ENCODE measurements at regions not wholly inside any gene's neighbourhood (a gene's known extent, or its start where the extent isn't known, plus 50 kb on each side); places are given as distances from the start of the nearest gene placed in this dataset.
"Not testable (repeated sequence)": the region's sequence is repeated elsewhere in the genome, so short reads cannot be mapped to it uniquely, and the experiment has no call there.

DNA sequence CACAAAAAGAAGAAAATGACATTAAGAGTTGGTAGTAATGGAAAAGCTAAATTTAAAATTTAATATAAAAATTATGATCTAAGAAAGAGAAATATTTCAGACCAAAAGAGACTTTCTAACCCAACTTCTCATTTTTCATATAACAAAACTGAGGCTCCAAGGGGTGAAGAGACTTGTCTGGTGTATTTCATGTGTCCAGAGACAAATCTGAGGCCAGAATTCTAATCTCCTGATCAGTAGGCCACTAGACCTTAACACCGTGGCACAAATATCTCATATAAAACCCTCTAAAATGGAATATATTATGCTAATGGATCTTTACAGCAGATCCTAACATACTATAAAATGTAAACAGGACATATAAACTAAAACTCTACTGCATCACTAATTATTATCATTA lies 275.7 kb upstream of the SLC16A7 start:
- DNase-seq = no peak
- H3K27ac ChIP-seq = no peak overlapping the region
- no peaks in the 10 kb centered on the region for H3K9me3 ChIP-seq
- intact Hi-C loops (cut with DNase I) = no loop called here
- no peaks in the 10 kb centered on the region for H3K27me3 ChIP-seq
- no peak overlapping the region for H3K4me3 ChIP-seq
- WGBS, 3 donors = 76 to 93% (median 82%) methylated on average over 1 of the region's 1 CpG
- no peaks in the 10 kb centered on the region for H3K36me3 ChIP-seq
- TF ChIP-seq POLR2A (IDR thresholded peaks at IDR 0.05) = no peak
- TF ChIP-seq EP300 (IDR thresholded peaks at IDR 0.05) = no peak
- TF ChIP-seq, protein P1, sequence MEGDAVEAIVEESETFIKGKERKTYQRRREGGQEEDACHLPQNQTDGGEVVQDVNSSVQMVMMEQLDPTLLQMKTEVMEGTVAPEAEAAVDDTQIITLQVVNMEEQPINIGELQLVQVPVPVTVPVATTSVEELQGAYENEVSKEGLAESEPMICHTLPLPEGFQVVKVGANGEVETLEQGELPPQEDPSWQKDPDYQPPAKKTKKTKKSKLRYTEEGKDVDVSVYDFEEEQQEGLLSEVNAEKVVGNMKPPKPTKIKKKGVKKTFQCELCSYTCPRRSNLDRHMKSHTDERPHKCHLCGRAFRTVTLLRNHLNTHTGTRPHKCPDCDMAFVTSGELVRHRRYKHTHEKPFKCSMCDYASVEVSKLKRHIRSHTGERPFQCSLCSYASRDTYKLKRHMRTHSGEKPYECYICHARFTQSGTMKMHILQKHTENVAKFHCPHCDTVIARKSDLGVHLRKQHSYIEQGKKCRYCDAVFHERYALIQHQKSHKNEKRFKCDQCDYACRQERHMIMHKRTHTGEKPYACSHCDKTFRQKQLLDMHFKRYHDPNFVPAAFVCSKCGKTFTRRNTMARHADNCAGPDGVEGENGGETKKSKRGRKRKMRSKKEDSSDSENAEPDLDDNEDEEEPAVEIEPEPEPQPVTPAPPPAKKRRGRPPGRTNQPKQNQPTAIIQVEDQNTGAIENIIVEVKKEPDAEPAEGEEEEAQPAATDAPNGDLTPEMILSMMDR (IDR thresholded peaks at IDR 0.05) = no peak
- no peaks in the 10 kb centered on the region for H3K4me1 ChIP-seq (ENCODE audit: insufficient read depth)

DNA sequence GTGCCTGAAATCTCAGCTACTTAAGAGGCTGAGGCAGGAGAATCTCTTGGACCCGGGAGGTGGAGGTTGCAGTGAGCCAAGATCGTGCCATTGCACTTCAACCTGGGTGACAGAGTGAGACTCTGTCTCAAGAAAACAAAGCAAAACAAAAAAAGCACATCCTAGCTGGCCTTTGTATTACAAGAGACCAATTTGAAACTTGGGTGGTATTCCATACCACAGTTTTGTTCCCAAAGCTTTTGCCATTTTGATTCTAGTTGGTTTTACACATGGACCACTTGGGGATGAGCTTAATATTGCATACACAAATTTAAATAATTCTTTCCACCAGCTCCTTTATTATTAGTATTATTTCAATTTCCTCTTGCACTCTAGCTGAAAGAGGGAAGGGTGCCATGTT lies 276.9 kb upstream of the SLC16A7 start:
- Histone ChIP-seq H3K9me3 (no peaks in the 10 kb centered on the region), H3K36me3 (no peaks in the 10 kb centered on the region), H3K4me3 (no peak overlapping the region), H3K27me3 (no peaks in the 10 kb centered on the region), H3K4me1 (ENCODE audit: insufficient read depth) (no peaks in the 10 kb centered on the region), H3K27ac (no peak overlapping the region)
- 90 to 94% (median 92%) methylated on average over 2 of the region's 2 CpGs for WGBS, 3 donors
- DNase-seq = no peak
- intact Hi-C loops (cut with DNase I) = no loop called here
- TF ChIP-seq POLR2A (IDR thresholded peaks at IDR 0.05) = no peak
- TF ChIP-seq, protein P1 (IDR thresholded peaks at IDR 0.05) = no peak
- TF ChIP-seq EP300 (IDR thresholded peaks at IDR 0.05) = no peak

DNA sequence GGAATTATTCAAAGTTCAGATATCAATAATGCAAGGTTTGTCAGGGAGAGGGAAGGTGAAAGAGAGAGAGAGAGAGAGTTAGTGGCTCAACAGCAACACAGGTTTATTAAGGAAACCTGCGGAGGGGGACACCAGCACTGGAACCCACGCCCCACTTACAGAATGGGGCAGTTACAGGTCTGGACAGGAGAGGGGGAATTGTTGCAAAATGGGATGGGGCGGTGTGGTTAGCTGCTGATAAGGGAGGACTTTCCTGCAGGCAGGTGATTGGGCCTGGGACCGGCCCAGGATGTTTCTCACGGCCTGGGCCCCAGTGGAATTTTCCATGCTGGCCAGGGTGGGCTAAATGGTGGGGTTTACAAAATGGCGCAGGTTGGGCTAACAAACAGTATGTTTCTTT lies 278.2 kb upstream of the SLC16A7 start:
- H3K4me3 ChIP-seq = no peak overlapping the region
- H3K4me1 ChIP-seq (ENCODE audit: insufficient read depth) = no peaks in the 10 kb centered on the region
- no peaks in the 10 kb centered on the region for H3K36me3 ChIP-seq
- H3K27ac ChIP-seq = no peak overlapping the region
- 87 to 93% (median 89%) methylated on average over 6 of the region's 6 CpGs for WGBS, 3 donors
- intact Hi-C loops (cut with DNase I) = no loop called here
- H3K27me3 ChIP-seq = no peaks in the 10 kb centered on the region
- no peak for DNase-seq
- TF ChIP-seq, protein P1 (IDR thresholded peaks at IDR 0.05) = no peak
- no peak for TF ChIP-seq POLR2A (IDR thresholded peaks at IDR 0.05)
- TF ChIP-seq EP300 (IDR thresholded peaks at IDR 0.05) = no peak
- no peaks in the 10 kb centered on the region for H3K9me3 ChIP-seq

DNA sequence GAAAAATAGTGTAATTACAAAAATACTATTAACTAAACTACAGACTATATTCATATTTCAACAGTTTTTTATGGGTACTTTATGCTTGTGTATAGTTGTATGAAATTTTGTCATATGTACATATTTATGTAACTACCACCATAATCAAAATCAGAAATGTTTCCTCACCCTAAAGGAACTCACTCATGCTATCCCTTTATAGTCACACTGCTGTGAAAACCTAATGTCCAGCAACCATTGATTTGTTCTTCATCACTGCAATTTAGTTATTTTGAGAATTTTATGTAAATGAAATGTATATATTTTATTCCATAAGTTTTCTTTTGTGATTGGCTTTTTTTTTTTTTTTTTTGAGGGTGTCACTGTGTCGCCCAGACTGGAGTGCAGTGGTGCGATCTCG lies 278.9 kb upstream of the SLC16A7 start:
- Histone ChIP-seq H3K27me3 (no peaks in the 10 kb centered on the region), H3K4me1 (ENCODE audit: insufficient read depth) (no peaks in the 10 kb centered on the region), H3K27ac (no peak overlapping the region), H3K4me3 (no peak overlapping the region), H3K36me3 (no peaks in the 10 kb centered on the region), H3K9me3 (no peaks in the 10 kb centered on the region)
- no peak for DNase-seq
- intact Hi-C loops (cut with DNase I) = no loop called here
- TF ChIP-seq, protein P1 (IDR thresholded peaks at IDR 0.05) = no peak
- TF ChIP-seq EP300 (IDR thresholded peaks at IDR 0.05) (no peak), POLR2A (IDR thresholded peaks at IDR 0.05) (no peak)
- WGBS, 3 donors = 76 to 94% (median 91%) methylated on average over 3 of the region's 3 CpGs

DNA sequence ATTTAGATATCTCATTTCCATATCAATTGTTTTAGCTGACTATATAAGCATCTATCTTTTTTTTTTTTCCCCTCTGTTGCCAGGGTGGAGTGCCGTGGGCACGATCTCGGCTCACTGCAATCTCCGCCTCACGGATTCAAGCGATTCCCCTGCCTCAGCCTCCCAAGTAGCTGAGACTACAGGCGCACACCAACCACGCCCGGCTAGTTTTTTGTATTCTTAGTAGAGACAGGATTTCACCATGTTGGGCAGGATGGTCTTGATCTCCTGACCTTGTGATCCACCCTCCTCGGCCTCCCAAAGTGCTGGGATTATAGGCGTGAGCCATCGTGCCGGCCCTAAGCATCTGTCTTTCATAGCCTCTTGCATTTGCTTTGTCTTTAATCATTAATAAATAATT lies 279.5 kb upstream of the SLC16A7 start:
- H3K4me3 ChIP-seq; H3K27me3 ChIP-seq; intact Hi-C loops (cut with DNase I); DNase-seq; H3K27ac ChIP-seq; H3K4me1 ChIP-seq (ENCODE audit: insufficient read depth); H3K9me3 ChIP-seq; H3K36me3 ChIP-seq: not testable (repeated sequence)
- WGBS, 3 donors = 92 to 93% (median 93%) methylated on average over 13 of the region's 13 CpGs

All from ovary (tissue), 7 donors.